HepG2 (cell line): ENCODE measurements at regions not wholly inside any gene's neighbourhood (a gene's known extent, or its start where the extent isn't known, plus 50 kb on each side); places are given as distances from the start of the nearest gene placed in this dataset.

ENCODE experiments used
- ATAC-seq: fragments of 200-7000 bp; cut with Tn5 transposase; 3 replicates; pipeline ENCODE4 v1.9.1; 2020; ENCODE audit warnings: mild to moderate bottlenecking, moderate library complexity
- BruUV-seq: library from RNA; stranded (reverse); fragments of 400-500 nt; replicated peaks from 2 replicates; lab custom pipeline; 2021; lab: Mats Ljungman, UMichigan
- CTCF ChIA-PET: fragments of 300-600 bp; formaldehyde crosslinking; extraction: SDS; loops from one replicate; lab custom pipeline; 2021; ENCODE audit warnings: low total read pairs, inconsistent platforms, low intra/inter-chr PET ratio; lab: Yijun Ruan, JAX
- POLR2A ChIA-PET: fragments of 350-600 bp; sonication (Branson Sonifier 250); formaldehyde crosslinking; loops from one replicate; lab custom pipeline; 2020; ENCODE audit warnings: antibody characterized with exemption, inconsistent platforms; lab: Yijun Ruan, JAX
- DNase-seq: peaks from one replicate; pipeline ENCODE4 v3.0.0-alpha.2; 2015; ENCODE audit warnings: low spot score
- FAIRE-seq: peaks from 3 replicates; lab custom pipeline; 2011; peaks lifted over from hg19 to GRCh38; lab: Jason Lieb, UNC
- H2AFZ ChIP-seq: one replicate; pipeline ENCODE4 v1.6.1; 2011; ENCODE audit warnings: low read length, inconsistent platforms
- H3K27ac ChIP-seq: fragments of 300-600 bp; 3 replicates; pipeline ENCODE4 v1.8.0; 2011; ENCODE audit warnings: mixed run types, mild to moderate bottlenecking, mixed read lengths, low read length, inconsistent platforms; ENCODE audit not compliant: insufficient read depth; ENCODE audit errors: extremely low read length
- H3K27me3 ChIP-seq, 2 experiments: fragments of 200-600 bp in 1 of 2; 2 replicates in 1 of 2; 3 replicates in 1 of 2; pipeline versions ENCODE4 v1.6.0 to v1.8.0; 2011; ENCODE audit warnings: low read length in 2 of 2, mild to moderate bottlenecking in 2 of 2, moderate library complexity in 2 of 2, inconsistent platforms in 1 of 2; ENCODE audit not compliant: insufficient read depth in 2 of 2, control insufficient read depth in 1 of 2
- H3K36me3 ChIP-seq, 2 experiments: fragments of 200-600 bp in 1 of 2; replicated peaks in 1 of 2; 2 replicates in 1 of 2; 3 replicates in 1 of 2; pipeline versions ENCODE4 v1.5.1 to v1.8.0; 2011; ENCODE audit warnings: low read length in 2 of 2, inconsistent platforms in 1 of 2; ENCODE audit not compliant: insufficient read depth in 2 of 2, control insufficient read depth in 1 of 2
- H3K4me1 ChIP-seq: 2 replicates; pipeline ENCODE4 v1.5.1; 2012; ENCODE audit warnings: low read length, inconsistent platforms; ENCODE audit not compliant: insufficient read depth
- H3K4me2 ChIP-seq: 2 replicates; pipeline ENCODE4 v1.6.0; 2011; ENCODE audit warnings: low read depth, low read length, inconsistent platforms
- H3K4me3 ChIP-seq, 3 experiments: fragments of 200-600 bp in 1 of 3; sonication (generic), shearing (Covaris generic) in 1 of 3; replicated peaks in 1 of 3; 2 replicates each; pipeline ENCODE4 v1.5.1; 2011 to 2016; ENCODE audit warnings: low read length in 3 of 3, inconsistent platforms in 2 of 3, low read depth in 2 of 3, mild to moderate bottlenecking in 2 of 3, control low read depth in 1 of 3, mixed read lengths in 1 of 3; ENCODE audit not compliant: insufficient read depth in 1 of 3
- H3K79me2 ChIP-seq: one replicate; pipeline ENCODE4 v1.6.1; 2011; ENCODE audit warnings: low read length, inconsistent platforms; ENCODE audit not compliant: insufficient read depth
- H3K9ac ChIP-seq: 2 replicates; pipeline ENCODE4 v1.6.0; 2011; ENCODE audit warnings: mild to moderate bottlenecking, low read depth, low read length, inconsistent platforms; ENCODE audit not compliant: insufficient read depth
- H3K9me3 ChIP-seq: 2 replicates; pipeline ENCODE4 v1.5.1; 2012; ENCODE audit warnings: mild to moderate bottlenecking, low read length
- H4K20me1 ChIP-seq: 2 replicates; pipeline ENCODE4 v1.6.0; 2011; ENCODE audit warnings: inconsistent platforms, mild to moderate bottlenecking, low read length, moderate library complexity; ENCODE audit not compliant: insufficient read depth
- ARNT2 ChIP-seq: sonication (generic); formaldehyde crosslinking; IDR thresholded peaks from 2 replicates; pipeline ENCODE4 v1.8.0; 2022; ENCODE audit warnings: mild to moderate bottlenecking, low read depth, missing genetic modification reagents, moderate library complexity
- GZF1 ChIP-seq: sonication (generic); formaldehyde crosslinking; IDR thresholded peaks from 2 replicates; pipeline ENCODE4 v1.5.1; 2020; ENCODE audit warnings: mild to moderate bottlenecking, missing genetic modification reagents
- KLF16 ChIP-seq, 2 experiments: sonication (generic) in 1 of 2; formaldehyde crosslinking in 1 of 2; IDR thresholded peaks; 2 replicates each; pipeline versions ENCODE4 v1.6.1 to v1.8.0; 2016 to 2023; ENCODE audit warnings: missing genetic modification reagents in 2 of 2, missing compliant biosample characterization in 1 of 2
- PAWR ChIP-seq: sonication (generic); formaldehyde crosslinking; IDR thresholded peaks from 2 replicates; pipeline ENCODE4 v1.4.0; 2020; ENCODE audit warnings: missing genetic modification reagents, mild to moderate bottlenecking, borderline replicate concordance
- SRSF9 ChIP-seq: fragments of 200-400 bp; formaldehyde crosslinking; IDR thresholded peaks from 2 replicates; pipeline ENCODE4 v1.6.1; 2018; ENCODE audit warnings: borderline replicate concordance, mild to moderate bottlenecking, low read depth, low read length; ENCODE audit not compliant: insufficient read depth, poor library complexity, severe bottlenecking
- ZNF20 ChIP-seq: sonication (generic); formaldehyde crosslinking; IDR thresholded peaks from 2 replicates; pipeline ENCODE4 v1.4.0; 2020; ENCODE audit warnings: mild to moderate bottlenecking, moderate library complexity, missing genetic modification reagents
- ZNF24 ChIP-seq: fragments of 450-650 bp; IDR thresholded peaks from 2 replicates; pipeline ENCODE4 v1.6.1; 2017; ENCODE audit warnings: antibody characterized with exemption, mild to moderate bottlenecking
- ZNF629 ChIP-seq: sonication (generic); formaldehyde crosslinking; conservative IDR thresholded peaks from 2 replicates; pipeline ENCODE4 v1.5.0; 2020; ENCODE audit warnings: missing genetic modification reagents
- ZNF660 ChIP-seq: sonication (generic); formaldehyde crosslinking; IDR thresholded peaks from 2 replicates; pipeline ENCODE4 v1.5.1; 2020; ENCODE audit warnings: mild to moderate bottlenecking, low read depth, missing genetic modification reagents, borderline replicate concordance
- ZNF766 ChIP-seq: sonication (generic); formaldehyde crosslinking; IDR thresholded peaks from 2 replicates; pipeline ENCODE4 v1.5.0; 2020; ENCODE audit warnings: missing genetic modification reagents, borderline replicate concordance
- ZNF781 ChIP-seq: sonication (generic); formaldehyde crosslinking; IDR thresholded peaks from 2 replicates; pipeline ENCODE4 v1.5.1; 2020; ENCODE audit warnings: borderline replicate concordance, mild to moderate bottlenecking, missing genetic modification reagents; ENCODE audit errors: not compliant biosample characterization
- ZNF816 ChIP-seq: sonication (generic); formaldehyde crosslinking; IDR thresholded peaks from 2 replicates; pipeline ENCODE4 v1.8.0; 2022; ENCODE audit warnings: missing genetic modification reagents, mild to moderate bottlenecking, borderline replicate concordance
- WGBS: methylation state at CpG from one replicate; pipeline ENCODE4 v1.1.6; 2017; ENCODE audit warnings: low lambda C conversion rate; 5-methylcytosine and 5-hydroxymethylcytosine counted together
- in situ Hi-C: cut with HindIII; loops from 2 replicates; pipeline ENCODE4 v1.10.0; 2017; ENCODE audit warnings: low pct_unique_long_range_greater_than_20kb; ENCODE audit not compliant: extremely low pct_ligation_motif_present
- intact Hi-C: fragments of 100-400 bp; cut with micrococcal nuclease; formaldehyde crosslinking; loops from one replicate; pipeline ENCODE4 v1.10.0; 2022; ENCODE audit not compliant: unreplicated experiment
- TF ChIP-seq, protein P1 (sequence below): IDR thresholded peaks from 2 replicates; pipeline ENCODE4 v1.6.1; 2012; ENCODE audit warnings: low read depth, low read length, improper control_type of control experiment

DNA sequence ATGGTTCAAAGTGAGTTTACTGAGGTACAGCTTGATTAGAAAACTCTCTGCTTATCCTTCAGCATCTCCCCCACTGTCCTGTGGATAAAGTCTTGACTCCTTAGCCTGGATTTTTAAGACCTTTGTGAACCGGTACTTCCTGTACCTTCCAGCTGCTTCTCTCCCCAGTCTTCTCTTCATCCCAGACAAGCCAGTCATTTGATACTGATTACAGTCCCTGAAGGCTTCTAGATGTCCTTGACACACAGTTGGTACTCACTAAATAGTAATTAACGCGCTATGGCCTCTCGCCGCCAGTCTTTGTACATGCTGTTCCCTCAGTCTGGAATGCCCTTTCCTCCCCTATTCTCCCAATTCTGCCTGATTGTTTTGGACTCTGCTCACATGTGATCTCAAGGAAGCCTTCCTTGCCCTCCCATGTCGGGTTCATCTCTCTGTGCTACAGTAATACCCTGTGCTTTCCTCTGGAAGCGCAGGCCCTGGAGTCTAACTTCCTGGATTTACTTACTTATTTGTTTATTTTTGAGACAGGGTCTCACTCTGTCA is 50.6 kb upstream of the PTGR2 start:
- FAIRE-seq (no peak), DNase-seq (no peak), ATAC-seq (no peak)
- no peaks in the 10 kb centered on the region; a peak in 1 of 5 replicates for H3K27me3 ChIP-seq
- in situ Hi-C loops = no loop called here
- H3K4me3 ChIP-seq = no peak overlapping the region
- no peak for TF ChIP-seq ZNF781 (CRISPR knock-in tag)
- TF ChIP-seq ZNF816 (CRISPR knock-in tag) = no peak
- TF ChIP-seq ARNT2 = no peak
- no peak for TF ChIP-seq GZF1
- TF ChIP-seq ZNF766 (CRISPR knock-in tag) = no peak
- TF ChIP-seq PAWR (CRISPR knock-in tag) = no peak
- no peak for TF ChIP-seq ZNF20 (CRISPR knock-in tag)
- TF ChIP-seq, protein P1, sequence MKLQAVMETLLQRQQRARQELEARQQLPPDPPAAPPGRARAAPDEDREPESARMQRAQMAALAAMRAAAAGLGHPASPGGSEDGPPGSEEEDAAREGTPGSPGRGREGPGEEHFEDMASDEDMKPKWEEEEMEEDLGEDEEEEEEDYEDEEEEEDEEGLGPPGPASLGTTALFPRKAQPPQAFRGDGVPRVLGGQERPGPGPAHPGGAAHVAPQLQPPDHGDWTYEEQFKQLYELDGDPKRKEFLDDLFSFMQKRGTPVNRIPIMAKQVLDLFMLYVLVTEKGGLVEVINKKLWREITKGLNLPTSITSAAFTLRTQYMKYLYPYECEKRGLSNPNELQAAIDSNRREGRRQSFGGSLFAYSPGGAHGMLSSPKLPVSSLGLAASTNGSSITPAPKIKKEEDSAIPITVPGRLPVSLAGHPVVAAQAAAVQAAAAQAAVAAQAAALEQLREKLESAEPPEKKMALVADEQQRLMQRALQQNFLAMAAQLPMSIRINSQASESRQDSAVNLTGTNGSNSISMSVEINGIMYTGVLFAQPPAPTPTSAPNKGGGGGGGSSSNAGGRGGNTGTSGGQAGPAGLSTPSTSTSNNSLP = no peak
- TF ChIP-seq KLF16 (CRISPR knock-in tag; IDR thresholded peaks at IDR 0.05) = no peak
- no peak for TF ChIP-seq ZNF24
- TF ChIP-seq ZNF629 (CRISPR knock-in tag) = no peak
- TF ChIP-seq SRSF9 = no peak
- no peak for TF ChIP-seq ZNF660 (CRISPR knock-in tag)
- H3K27ac ChIP-seq = no peak overlapping the region
- H3K4me1 ChIP-seq = peaks cover 47% of the 10 kb centered on the region
- no peaks in the 10 kb centered on the region for H3K79me2 ChIP-seq
- H3K4me2 ChIP-seq = no peak overlapping the region; the same call in 1 of the 2 replicates
- H3K9me3 ChIP-seq = no peaks in the 10 kb centered on the region
- POLR2A ChIA-PET = interaction anchor here (1.0 to 2.2 kb wide), 3 partner anchors 14 to 60 kb away, joined by 3 to 30 read pairs (median 4); no protein-coding TSS in a partner anchor
- no peak overlapping the region for H2AFZ ChIP-seq
- H4K20me1 ChIP-seq = no peaks in the 10 kb centered on the region
- H3K36me3 ChIP-seq = no peaks in the 10 kb centered on the region
- CTCF ChIA-PET = no interaction called here
- no TSS peak for BruUV-seq
- 53% methylated on average over 7 of the region's 7 CpGs for WGBS
- H3K9ac ChIP-seq = no peak overlapping the region
- intact Hi-C loops = no loop called here
